ENCODE measurements at regions not wholly inside any gene's neighbourhood (a gene's known extent, or its start where the extent isn't known, plus 50 kb on each side); places are given as distances from the start of the nearest gene placed in this dataset.
"Not testable (repeated sequence)": the region's sequence is repeated elsewhere in the genome, so short reads cannot be mapped to it uniquely, and the experiment has no call there.

DNA sequence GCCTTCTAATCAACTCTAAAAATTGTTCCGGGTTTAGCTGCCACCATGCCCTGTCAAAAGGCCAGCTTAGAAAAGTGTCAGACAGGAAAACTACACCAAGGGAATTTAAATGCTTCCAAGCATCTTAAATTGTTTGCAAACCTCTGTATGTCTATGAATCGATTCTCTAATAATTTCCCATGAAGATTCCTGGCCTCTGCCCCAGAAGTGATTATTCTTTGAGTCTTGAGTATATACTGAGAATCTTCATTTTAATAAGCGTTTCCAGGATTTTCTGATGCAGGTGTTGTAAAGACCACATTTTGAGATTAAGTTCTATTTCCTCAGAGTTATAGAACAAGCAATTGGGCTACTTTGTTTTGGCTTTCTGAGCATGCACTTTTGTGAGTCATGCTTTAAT lies 471.8 kb upstream of the JAG1 start:
- DNase-seq: no peak

DNA sequence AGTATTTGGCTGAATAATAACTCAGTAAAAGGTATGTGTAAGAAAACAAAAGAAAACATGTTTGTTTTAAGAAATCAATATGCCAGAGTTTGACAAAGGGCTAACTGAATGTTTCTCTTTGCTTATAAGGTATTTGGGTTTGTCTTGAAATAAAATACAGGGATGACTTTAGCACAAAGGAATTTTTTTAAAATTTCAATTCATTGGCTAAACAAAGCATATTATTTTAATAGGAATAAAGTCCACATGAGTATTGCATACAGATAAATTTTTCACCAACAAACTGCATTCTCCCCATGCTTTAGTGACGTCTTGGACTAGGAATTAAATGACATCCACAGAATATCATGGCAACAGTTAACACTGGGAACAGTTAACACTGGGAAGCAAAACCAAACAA lies 480.0 kb upstream of the JAG1 start:
- no peak for DNase-seq

DNA sequence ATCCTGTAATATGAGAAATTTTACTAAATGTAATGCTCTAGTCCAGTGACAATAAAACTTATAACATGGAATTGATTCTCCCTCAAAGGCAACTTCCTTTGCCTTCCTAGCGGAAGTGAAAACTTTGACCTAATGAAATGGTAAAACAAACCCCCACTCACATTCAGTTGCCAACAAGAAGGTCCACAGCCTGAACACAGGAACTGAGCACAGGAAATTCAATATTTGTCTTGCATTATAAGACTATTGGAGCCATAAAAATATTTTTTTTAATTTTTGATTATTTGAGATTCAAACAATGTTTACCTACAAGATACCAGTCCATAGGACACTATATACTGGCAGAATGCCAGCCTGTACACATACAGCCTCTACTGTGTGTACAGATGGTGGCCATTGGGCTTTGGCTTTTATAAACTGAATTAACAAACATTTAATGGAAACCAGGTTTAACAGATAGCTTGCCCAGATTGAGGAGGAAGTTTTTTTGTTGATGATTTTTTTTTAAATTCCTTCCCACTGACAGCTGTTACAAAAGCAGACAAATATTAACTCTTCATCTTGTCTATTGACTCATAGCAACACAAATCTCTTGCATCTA lies 481.5 kb upstream of the JAG1 start:
- DNase-seq: no peak

DNA sequence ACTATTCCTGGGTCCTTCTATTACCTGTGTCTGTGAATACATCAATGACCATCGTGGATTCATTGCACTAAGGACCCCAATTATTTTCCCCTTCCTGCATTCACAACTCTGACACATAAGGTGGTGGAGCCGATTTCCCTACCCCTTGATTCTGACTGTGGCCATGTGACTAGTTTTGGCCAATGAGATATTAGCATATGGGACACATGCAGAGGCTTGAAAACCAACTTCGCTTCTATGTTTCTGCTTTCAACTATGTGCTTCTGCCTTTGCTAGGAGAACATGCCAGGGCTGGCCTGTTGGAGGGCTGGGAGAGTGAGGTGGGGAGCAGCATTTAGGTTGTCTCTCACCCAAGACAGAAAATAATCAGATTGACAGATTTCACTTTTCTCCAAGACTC lies 483.1 kb upstream of the JAG1 start:
- DNase-seq: no peak

DNA sequence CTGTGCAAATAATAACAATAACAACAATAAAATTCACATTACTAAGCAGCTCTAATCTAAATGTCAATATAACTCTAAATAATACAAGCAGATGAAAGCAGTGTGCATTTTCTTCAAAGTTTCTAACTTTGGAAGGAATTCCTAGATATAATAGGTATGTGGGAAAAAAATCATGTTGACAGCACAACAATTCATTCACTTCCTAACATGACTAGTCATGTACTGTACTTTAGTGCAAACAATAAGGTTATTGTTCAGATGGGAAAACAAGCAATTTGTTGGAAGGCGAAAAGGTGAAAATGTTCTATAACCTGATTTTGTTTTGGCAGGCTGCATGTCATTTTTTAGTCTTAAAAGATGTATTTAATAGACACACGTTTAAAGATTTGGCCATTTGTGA lies 484.3 kb upstream of the JAG1 start:
- DNase-seq: no peak

DNA sequence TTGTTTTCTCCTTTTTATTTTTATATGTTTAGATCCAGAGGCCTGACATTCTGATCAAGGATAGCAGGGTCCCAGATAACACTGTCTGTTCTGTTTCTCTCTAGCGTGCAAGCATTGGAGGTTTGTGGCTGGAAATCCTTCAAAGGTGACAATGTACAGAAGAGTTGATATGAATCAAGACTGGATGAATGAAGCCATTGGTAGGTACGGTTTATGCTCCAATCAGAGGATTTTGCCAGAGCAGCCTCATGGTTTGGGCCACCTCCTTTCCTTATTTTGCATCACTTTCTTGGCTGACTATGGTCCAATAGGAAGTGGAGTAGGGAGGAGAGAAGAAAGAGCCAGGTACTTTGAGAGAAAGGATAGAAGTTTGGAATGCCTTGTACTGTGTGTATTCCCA lies 484.8 kb upstream of the JAG1 start:
- DNase-seq: no peak

DNA sequence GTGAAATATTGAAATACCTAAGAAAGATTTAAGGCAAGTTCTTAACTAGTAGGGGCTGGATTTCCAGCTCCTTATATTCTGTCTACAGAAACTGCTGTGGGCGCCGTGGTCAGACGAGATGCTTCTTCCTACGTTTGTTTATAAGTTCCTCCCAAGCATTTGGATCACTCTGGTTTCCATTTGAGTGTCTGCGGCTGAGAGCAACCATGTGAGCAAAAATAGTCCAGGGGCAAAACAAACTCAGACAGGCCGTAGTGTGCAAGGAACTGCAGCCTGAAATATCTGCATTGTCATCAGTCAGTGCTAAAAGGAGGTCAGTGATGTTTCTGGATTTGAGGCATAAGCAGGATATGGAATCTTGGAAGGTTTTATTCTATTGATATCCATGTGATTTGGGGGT lies 485.9 kb upstream of the JAG1 start:
- DNase-seq: peak; percentile 54

DNA sequence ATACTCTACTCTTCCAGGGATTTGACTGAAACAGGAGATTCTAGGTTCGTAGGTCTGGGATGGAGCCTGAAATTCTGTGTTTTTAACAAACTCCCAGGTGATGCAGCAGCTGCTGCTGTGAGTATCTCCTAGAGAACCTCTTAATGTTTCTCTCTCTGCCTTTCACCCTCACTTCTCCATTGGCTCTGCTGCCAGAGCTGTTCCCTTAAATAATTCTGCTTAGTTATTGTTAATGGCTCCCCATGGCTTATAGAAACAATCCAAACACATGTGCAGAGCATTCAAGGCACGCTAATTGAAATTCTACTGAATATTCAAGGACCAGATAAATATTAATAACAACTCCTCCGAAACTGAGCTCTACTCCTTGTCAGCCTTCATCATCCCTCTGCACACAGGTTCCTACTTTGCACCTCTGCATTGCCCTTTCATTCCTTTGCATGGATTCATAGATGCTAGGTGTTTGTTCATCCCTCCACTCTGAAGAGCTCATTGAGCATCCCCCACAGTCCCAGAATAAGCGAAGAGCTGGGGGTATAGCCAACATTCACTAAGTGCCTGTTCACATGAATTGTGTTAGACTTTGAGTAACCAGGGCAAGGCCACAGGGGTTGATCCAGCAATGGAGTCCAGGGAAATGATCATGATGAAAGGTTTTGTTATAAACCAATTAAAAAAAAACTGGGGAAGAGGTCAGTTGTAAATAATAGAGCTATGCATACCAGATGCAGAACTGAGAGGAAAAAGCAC lies 488.4 kb upstream of the JAG1 start:
- DNase-seq: no peak

DNA sequence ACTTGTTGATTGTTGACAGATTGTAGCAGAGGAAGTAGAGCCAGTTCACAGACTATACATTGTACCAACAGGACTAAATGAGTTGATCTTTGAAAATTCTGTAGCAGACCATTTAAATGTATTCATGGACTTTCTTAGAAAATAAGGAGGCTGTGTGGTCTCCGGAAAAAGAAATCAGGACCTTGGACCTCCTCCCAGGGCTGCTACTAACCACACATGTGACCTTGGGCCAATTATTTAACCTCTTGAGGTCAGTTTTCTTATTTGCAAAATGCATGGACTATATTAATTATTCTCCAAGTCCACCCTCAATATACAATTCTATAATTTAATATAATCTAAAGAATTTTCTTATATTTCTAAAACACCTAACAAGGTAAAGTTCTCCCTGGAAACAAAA lies 492.0 kb upstream of the JAG1 start:
- DNase-seq: no peak

DNA sequence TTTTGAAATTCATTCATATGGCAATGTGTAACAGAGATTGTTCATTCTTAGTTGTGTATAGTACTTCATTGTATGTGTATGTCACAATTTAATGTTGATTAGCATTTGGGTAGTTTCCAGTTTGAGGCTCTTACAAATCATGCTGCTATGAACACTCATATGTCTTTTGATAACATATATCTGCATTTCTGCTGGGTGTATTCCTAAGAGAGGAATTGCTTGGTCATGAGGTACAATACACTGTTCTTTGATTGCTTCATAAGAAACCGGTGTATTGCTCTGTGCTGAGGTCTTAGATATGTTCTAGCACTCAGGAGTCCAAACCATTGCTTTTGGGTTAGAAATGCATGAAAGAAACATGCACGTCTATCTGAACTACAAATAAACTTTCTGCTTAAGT lies 492.9 kb upstream of the JAG1 start:
- no peak for DNase-seq

DNA sequence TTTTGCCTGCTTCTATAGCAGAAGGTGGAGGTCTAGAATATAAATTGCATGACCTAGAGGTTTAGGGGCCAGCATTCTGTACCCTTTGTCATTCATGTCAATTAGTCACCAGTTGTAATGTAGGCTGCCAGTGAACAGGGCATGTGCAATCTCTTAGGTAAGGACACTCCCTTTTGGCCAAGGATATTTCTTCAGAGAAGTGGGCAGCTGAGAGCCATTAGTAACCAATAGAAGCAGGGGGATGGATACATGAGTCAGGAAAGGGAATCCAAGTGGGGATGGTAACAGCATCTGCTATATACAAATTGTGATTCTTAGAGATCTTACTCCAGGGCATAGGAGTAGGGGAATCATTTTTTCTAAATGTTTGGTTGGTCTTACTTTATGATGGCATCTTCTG lies 494.2 kb upstream of the JAG1 start:
- DNase-seq: no peak

DNA sequence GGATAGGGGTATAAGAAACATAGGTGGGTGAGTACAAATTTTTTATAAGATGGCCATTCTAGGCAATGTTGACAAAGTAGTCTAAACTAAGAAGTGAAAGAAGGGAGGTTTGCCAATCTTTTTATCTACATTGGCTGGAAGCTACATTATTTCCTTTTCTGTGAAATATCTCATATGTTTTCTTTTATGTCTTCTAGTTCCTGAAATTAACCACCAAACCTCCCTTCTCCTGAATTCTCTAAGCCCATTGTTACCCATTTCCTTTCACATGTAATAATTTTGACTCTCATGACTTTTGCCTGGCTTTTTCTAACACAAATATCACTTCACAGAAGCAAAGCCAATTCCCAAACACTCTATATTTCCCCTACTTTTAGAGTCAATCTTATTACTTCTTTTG lies 496.2 kb upstream of the JAG1 start:
- no peak for DNase-seq

DNA sequence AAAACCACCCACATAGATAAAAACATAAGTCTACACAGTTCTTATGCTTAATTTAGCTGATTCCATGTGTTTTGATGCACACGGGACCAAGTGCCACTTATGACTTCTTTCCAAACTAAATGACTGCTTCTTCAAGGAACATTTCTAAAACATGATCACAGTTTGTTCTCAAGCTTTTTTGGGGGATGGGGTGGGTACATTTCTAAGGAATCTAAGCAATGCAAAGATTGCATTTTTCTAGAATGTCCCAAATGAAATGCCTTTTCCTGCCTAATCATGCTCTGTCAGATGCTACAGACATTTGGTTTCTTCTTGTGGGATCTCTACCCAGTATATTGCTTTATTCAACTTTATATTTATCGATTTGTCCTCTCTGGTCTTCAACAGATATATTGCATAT lies 496.8 kb upstream of the JAG1 start:
- DNase-seq: no peak

DNA sequence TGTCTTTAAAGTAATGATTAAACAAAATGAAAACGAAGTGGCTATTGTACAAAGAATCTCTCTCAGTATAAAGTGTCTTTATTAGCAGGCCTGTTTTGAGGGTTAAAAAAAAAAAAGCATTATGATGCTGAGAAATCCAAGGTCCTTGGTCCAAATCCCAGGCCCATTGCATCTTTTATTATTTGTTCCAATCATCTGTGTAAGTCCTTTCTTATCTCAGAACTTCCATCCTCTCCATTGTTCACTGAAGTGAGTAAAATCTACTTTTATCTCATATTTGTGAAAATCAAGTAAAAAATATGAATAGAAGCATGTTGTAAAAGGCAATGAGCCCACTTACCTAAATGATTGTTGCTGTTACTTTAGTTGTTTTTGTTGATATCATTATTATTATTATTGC lies 499.1 kb upstream of the JAG1 start:
- DNase-seq: no peak

DNA sequence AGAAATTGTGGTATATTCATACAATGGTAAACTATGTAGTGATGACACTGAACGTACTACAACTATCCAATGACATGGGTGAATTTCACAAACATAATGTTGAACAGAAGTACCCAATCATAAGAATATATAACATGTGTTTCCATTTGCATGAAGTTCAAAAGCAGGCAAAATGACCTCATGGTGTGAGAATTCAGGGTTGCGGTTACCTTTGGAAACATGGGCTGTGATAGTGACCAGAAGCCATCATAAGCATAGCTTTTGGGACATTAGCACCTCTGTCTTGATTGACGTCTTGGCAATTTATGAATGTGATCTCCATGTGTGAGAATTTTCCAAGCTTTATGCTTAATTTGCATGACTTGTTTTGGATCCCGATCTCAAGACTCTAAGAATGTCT lies 500.1 kb upstream of the JAG1 start:
- DNase-seq: no peak

DNA sequence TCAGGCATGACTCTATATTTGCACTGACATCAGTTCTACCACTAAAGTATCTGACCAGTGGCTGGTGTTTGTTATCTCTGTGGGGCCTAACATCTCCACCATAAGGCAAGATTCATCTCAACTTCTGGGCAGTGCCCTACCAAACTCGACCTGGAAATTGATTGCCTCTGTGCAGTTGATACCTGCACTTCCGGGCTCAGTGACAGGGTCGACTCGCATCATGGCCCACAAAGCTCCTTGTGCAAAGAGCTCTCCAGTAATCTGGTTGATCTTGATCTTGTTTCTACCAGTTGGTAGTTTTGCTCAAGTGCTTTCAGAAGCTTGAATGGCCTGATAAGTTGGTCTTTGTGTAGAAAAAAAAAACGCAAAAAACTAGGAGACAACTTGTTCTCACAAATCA lies 501.1 kb upstream of the JAG1 start:
- DNase-seq: no peak

DNA sequence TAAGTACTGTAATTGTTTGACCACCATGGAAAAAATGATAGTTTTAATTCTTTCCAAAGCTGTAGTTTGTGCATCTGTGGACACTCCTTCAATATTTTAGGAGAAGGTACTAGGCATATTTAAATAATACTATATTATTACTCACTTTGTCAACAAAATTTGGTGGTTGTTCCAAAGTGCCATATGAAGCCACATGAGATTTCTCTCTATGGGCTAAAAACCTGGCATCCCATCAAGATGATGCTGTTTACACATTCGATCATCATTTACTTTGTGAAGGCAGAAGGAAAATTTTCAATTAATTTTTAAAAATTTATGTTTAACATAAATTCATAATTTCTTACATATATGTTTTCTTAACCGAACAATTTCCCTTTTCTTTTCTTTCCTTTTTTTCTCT lies 502.6 kb upstream of the JAG1 start:
- DNase-seq: no peak

DNA sequence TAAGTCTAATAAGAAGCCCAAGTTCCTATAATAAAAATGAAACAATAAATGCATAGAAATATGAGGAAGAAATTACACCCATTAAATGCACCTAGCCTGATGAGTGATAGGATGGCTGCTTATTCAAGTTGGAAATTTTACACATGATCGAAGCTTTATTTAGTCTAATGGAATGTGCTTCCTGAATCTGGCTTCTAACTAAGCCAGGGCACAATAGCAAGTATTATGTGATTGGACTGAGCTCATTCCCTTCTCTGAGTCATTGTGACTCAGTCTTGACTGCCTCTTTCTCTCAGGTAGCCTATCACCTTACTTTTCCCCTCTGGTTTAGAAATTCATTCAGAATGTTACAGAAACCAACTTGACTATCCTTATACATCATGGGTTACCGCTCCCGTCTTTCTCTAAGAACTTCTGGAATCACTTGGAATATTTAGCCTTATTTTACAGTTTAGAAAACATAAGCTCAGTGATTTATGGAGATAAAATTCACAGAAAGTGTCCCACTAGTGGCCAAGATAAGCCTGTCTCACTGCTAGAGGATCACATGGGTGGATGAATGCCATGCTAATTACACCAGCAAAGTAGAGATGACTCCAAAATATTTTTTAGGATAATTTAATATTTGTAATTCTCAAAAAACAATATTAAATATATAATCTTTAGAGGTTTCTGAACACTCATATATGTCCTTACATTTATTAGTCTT lies 505.3 kb upstream of the JAG1 start:
- peak; percentile 50 for DNase-seq

DNA sequence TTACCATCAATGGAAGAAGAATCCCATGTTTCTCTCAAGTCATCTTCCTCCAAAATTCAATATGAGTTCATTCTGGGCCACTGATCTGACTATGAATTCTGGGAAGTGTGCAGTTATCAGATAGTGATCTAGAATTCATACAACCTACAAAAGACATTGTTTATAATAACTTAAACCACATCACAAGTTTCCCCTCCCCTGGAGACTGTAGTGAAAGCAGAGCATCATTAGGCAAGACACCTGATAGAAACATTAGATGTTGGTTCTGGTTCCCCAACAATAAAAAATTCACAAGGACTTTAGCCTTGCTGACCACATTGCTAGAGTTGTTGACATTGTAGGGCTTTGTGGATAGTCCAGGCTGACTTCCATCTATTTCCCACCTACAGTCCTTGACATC lies 506.4 kb upstream of the JAG1 start:
- no peak for DNase-seq

DNA sequence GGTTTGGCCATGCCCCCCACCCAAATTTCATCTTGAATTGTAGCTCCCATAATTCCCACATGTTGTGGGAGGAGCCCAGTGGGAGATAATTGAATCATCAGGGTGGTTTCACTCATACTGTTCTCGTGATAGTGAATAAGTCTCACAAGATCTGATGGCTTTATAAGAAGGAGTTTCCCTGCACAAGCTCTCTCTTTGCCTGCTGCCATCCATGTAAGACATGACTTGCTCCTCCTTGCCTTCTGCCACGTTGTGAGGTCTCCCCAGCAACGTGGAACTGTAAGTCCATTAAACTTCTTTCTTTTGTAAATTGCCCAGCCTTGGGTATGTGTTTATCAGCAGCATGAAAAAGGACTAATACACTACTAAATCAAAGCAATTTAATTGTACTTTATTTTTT lies 507.3 kb upstream of the JAG1 start:
- not testable (repeated sequence) for DNase-seq

DNA sequence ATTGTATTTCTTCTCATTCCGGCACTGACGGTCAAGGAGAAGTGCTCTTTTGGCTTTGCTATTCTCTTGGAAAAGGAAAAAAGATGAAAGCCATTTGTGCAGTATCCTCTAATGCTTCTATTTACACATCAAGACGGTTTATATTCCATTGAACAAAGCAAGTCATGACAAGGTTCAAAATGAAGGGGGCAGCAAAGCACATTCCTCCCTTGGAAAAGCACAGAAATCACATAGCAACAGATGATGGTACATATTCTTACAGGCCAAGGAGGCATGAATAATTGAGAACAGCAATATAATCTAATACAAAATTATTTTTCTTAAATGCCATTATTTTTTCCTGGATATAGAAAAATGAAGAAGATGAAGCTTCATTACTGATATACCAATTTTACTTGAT lies 508.2 kb upstream of the JAG1 start:
- no peak for DNase-seq

DNA sequence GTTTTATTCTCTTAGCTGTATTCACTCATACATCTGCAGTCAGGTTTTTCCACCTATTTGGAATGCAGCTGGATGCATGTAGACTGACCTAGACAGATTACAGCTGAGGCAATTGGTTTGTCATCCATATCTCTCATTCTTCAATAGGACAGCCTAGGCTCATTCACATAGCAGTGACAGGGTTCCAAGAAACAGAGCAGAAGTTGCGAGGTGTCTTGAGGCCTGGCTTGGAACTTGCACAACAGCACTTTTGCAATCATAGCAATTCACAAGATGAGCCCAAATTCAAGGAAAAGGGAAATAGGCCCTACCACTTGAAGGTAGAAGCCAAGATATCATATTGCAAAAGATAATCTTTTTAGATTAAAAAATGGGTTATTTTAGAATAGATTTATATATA lies 508.9 kb upstream of the JAG1 start:
- no peak for DNase-seq

DNA sequence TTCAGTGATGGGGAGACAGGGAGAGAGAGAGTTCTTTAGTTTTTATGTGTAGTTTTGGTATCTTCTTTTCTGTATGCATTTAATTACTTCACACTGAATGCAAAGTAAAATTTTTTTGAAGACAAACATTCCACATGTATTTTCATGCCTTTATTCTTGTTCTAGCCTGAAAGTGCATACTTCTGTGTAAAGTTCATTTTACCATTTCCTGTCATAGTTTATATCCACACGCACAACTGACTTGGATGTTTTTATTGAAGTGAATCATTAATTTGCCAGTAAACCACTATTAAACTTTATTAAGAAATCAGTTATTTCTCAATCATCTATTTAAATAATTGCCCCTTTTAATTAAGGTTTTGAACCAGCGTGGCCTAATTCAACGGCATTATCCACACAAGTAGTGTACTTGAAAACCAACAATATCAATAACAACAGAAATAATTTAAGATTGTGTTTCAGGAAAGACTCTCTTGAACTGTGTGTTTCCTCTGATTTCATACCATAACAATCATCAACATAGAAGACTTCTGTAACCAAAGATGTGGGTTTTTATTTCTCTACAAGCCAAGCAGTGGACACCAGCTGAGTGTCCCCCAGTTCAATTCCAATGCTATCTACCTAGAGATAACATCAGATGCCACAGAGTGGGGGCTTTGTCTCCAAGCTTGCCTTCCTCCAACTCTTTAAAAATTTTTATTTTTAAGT lies 512.7 kb upstream of the JAG1 start:
- DNase-seq: no peak

All from eye (tissue), 1 donor.